ENCODE measurements at regions not wholly inside any gene's neighbourhood (a gene's known extent, or its start where the extent isn't known, plus 50 kb on each side); places are given as distances from the start of the nearest gene placed in this dataset.
"Not testable (repeated sequence)": the region's sequence is repeated elsewhere in the genome, so short reads cannot be mapped to it uniquely, and the experiment has no call there.

- H4K20me1 ChIP-seq (ENCODE audit: insufficient read depth, low read length): no peaks in the 10 kb centered on the region
- no peak overlapping the region for H3K27ac ChIP-seq (ENCODE audit: low read length)
- no peak overlapping the region for H3K4me2 ChIP-seq (ENCODE audit: insufficient read depth, low read length)
- no peak overlapping the region for H3K4me3 ChIP-seq (ENCODE audit: low read depth in 1 of 2, low read length in 2 of 2)
- peaks cover 9% of the 10 kb centered on the region for H3K27me3 ChIP-seq (ENCODE audit: insufficient read depth, low read length, poor library complexity)
- H3K36me3 ChIP-seq (ENCODE audit: insufficient read depth, low read length): no peaks in the 10 kb centered on the region
- no peaks in the 10 kb centered on the region for H3K79me2 ChIP-seq (ENCODE audit: insufficient read depth, low read length)
- ATAC-seq (ENCODE audit: insufficient read depth, low read depth) (no peak), DNase-seq (no peak)
- TF ChIP-seq, protein P1, sequence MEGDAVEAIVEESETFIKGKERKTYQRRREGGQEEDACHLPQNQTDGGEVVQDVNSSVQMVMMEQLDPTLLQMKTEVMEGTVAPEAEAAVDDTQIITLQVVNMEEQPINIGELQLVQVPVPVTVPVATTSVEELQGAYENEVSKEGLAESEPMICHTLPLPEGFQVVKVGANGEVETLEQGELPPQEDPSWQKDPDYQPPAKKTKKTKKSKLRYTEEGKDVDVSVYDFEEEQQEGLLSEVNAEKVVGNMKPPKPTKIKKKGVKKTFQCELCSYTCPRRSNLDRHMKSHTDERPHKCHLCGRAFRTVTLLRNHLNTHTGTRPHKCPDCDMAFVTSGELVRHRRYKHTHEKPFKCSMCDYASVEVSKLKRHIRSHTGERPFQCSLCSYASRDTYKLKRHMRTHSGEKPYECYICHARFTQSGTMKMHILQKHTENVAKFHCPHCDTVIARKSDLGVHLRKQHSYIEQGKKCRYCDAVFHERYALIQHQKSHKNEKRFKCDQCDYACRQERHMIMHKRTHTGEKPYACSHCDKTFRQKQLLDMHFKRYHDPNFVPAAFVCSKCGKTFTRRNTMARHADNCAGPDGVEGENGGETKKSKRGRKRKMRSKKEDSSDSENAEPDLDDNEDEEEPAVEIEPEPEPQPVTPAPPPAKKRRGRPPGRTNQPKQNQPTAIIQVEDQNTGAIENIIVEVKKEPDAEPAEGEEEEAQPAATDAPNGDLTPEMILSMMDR (IDR thresholded peaks at IDR 0.05; ENCODE audit: borderline replicate concordance, extremely low read depth, low read length, poor library complexity, severe bottlenecking): no peak
- TF ChIP-seq EZH2 (IDR thresholded peaks at IDR 0.05; ENCODE audit: borderline replicate concordance, low read depth, low read length, severe bottlenecking): no peak
- no peak overlapping the region for H2AFZ ChIP-seq (ENCODE audit: low read depth, low read length)
- H3K9ac ChIP-seq (ENCODE audit: low read depth, low read length): no peak overlapping the region
- no peaks in the 10 kb centered on the region for H3K9me3 ChIP-seq (ENCODE audit: insufficient read depth, low read length, severe bottlenecking)
- no peaks in the 10 kb centered on the region for H3K4me1 ChIP-seq (ENCODE audit: insufficient read depth, low read length)
Measured at GRCh38 chr13:44865722-44866410, 123.4 kb downstream of the NUFIP1 start.

GRCh38 chr13:44863641-44864040 lies 125.6 kb downstream of the NUFIP1 start:
- H2AFZ ChIP-seq (ENCODE audit: low read depth, low read length); H3K4me3 ChIP-seq (ENCODE audit: low read depth in 1 of 2, low read length in 2 of 2); H3K27me3 ChIP-seq (ENCODE audit: insufficient read depth, low read length, poor library complexity); H4K20me1 ChIP-seq (ENCODE audit: insufficient read depth, low read length); H3K36me3 ChIP-seq (ENCODE audit: insufficient read depth, low read length); H3K9me3 ChIP-seq (ENCODE audit: insufficient read depth, low read length, severe bottlenecking); H3K9ac ChIP-seq (ENCODE audit: low read depth, low read length); ATAC-seq (ENCODE audit: insufficient read depth, low read depth); H3K4me1 ChIP-seq (ENCODE audit: insufficient read depth, low read length); H3K4me2 ChIP-seq (ENCODE audit: insufficient read depth, low read length); H3K79me2 ChIP-seq (ENCODE audit: insufficient read depth, low read length); H3K27ac ChIP-seq (ENCODE audit: low read length); DNase-seq: not testable (repeated sequence)

DNA sequence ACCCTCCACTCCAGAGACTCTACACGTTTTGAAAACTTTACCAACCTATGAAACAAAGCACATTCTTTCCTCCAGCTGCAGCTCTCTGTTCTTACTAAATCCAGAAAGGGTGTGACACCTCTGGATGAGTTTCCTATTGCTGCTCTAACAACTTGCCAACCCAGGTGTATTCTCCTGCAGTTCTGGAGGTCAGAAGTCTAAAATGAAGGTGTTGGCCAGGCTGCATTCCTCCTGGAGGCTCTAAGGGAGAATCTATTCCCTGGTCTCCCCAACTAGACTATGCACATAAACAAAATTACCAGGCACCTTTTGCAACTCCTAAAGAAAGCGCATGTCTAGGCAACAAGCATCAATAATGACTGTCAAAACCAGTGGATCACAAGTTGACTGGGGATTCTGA lies 128.8 kb downstream of the NUFIP1 start:
- no peaks in the 10 kb centered on the region for H3K9me3 ChIP-seq (ENCODE audit: insufficient read depth, low read length, severe bottlenecking)
- H4K20me1 ChIP-seq (ENCODE audit: insufficient read depth, low read length): no peaks in the 10 kb centered on the region
- peaks cover 17% of the 10 kb centered on the region for H3K27me3 ChIP-seq (ENCODE audit: insufficient read depth, low read length, poor library complexity)
- no peaks in the 10 kb centered on the region for H3K36me3 ChIP-seq (ENCODE audit: insufficient read depth, low read length)
- TF ChIP-seq, protein P1 (IDR thresholded peaks at IDR 0.05; ENCODE audit: borderline replicate concordance, extremely low read depth, low read length, poor library complexity, severe bottlenecking): no peak
- TF ChIP-seq EZH2 (IDR thresholded peaks at IDR 0.05; ENCODE audit: borderline replicate concordance, low read depth, low read length, severe bottlenecking): no peak
- H2AFZ ChIP-seq (ENCODE audit: low read depth, low read length): no peak overlapping the region
- H3K27ac ChIP-seq (ENCODE audit: low read length): no peak overlapping the region
- no peak for ATAC-seq (ENCODE audit: insufficient read depth, low read depth)
- H3K4me2 ChIP-seq (ENCODE audit: insufficient read depth, low read length): no peak overlapping the region
- no peak overlapping the region for H3K4me3 ChIP-seq (ENCODE audit: low read depth in 1 of 2, low read length in 2 of 2)
- H3K4me1 ChIP-seq (ENCODE audit: insufficient read depth, low read length): no peaks in the 10 kb centered on the region
- DNase-seq: no peak
- no peak overlapping the region for H3K9ac ChIP-seq (ENCODE audit: low read depth, low read length)
- no peaks in the 10 kb centered on the region for H3K79me2 ChIP-seq (ENCODE audit: insufficient read depth, low read length)

GRCh38 chr13:44857736-44858135 lies 131.5 kb downstream of the NUFIP1 start:
- H3K36me3 ChIP-seq (ENCODE audit: insufficient read depth, low read length): no peaks in the 10 kb centered on the region
- H3K79me2 ChIP-seq (ENCODE audit: insufficient read depth, low read length): no peaks in the 10 kb centered on the region
- DNase-seq (no peak), ATAC-seq (ENCODE audit: insufficient read depth, low read depth) (no peak)
- H3K4me1 ChIP-seq (ENCODE audit: insufficient read depth, low read length): no peaks in the 10 kb centered on the region
- H3K9ac ChIP-seq (ENCODE audit: low read depth, low read length): no peak overlapping the region
- peaks cover 20% of the 10 kb centered on the region for H3K27me3 ChIP-seq (ENCODE audit: insufficient read depth, low read length, poor library complexity)
- TF ChIP-seq, protein P1 (IDR thresholded peaks at IDR 0.05; ENCODE audit: borderline replicate concordance, extremely low read depth, low read length, poor library complexity, severe bottlenecking): no peak
- no peak for TF ChIP-seq EZH2 (IDR thresholded peaks at IDR 0.05; ENCODE audit: borderline replicate concordance, low read depth, low read length, severe bottlenecking)
- no peak overlapping the region for H3K27ac ChIP-seq (ENCODE audit: low read length)
- H4K20me1 ChIP-seq (ENCODE audit: insufficient read depth, low read length): no peaks in the 10 kb centered on the region
- no peak overlapping the region for H2AFZ ChIP-seq (ENCODE audit: low read depth, low read length)
- no peak overlapping the region for H3K4me3 ChIP-seq (ENCODE audit: low read depth in 1 of 2, low read length in 2 of 2)
- no peak overlapping the region for H3K4me2 ChIP-seq (ENCODE audit: insufficient read depth, low read length)
- H3K9me3 ChIP-seq (ENCODE audit: insufficient read depth, low read length, severe bottlenecking): no peaks in the 10 kb centered on the region
